OCI-M2 (cell line): ENCODE measurements at regions not wholly inside any gene's neighbourhood (a gene's known extent, or its start where the extent isn't known, plus 50 kb on each side); places are given as distances from the start of the nearest gene placed in this dataset.
"Not testable (repeated sequence)": the region's sequence is repeated elsewhere in the genome, so short reads cannot be mapped to it uniquely, and the experiment has no call there.

Source experiments
- DNase-seq: peaks from one replicate; lab custom pipeline; 2025; ENCODE audit not compliant: unreplicated experiment; lab: John Stamatoyannopoulos, UW

GRCh38 chr6:137399881-137400443 lies 94.2 kb downstream of the OLIG3 start:
- DNase-seq = no peak

GRCh38 chr6:137395316-137395715 lies 98.9 kb downstream of the OLIG3 start:
- no peak for DNase-seq

DNA sequence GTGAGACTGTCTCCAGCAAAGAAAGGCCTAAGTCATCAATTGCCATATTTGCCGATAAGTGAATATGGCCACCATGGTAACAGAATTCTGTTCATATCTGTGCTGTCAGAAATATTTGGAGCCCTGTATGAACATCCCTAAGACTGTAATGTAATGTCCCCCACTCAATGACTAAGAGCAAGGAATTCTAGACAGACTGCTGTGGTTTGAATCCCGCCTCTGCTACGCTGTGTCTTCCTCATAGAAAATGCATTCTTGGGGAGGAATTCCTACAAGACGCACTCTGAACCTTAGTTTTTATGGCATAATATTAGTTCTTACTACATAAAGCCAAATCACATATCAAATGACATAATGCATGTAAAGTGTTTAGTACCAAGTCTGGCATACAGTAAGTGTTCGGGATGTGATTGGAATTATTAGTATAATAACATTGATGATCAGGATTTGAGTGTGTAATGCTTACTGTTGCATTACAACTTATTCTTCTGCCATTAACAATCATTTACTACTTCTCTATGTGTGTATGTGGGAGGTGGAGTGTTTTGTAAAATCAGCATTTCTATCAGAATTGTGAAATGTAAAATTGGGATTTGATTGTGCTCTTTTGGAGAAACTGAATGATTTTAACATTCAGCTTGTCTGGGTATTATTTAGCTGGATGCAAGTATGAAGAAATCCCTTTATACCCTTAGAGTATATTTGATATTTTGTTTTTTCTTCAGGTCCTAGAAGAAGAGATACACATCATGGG lies 103.0 kb downstream of the OLIG3 start:
- no peak for DNase-seq

DNA sequence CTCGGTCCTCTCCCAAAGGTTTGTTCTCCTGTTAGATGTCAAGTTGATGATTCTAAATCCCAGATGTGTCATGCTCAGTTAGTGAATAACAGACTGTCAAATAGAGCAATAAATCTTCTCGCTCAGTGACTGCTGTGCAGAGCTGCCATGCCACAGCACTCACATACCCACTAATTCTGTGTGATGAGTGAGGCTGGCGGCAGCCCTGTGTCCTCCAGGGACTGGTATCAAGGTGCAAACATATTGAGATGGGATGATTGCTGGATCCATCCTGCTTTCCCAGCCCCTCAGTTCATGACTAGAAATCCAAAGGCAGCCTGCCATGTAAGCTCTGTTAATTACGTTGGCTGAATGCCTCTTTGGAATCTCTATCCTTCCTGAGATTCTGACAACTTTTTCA lies 103.9 kb downstream of the OLIG3 start:
- no peak for DNase-seq

GRCh38 chr6:137389150-137389704 lies 105.0 kb downstream of the OLIG3 start:
- DNase-seq = no peak

- DNase-seq = no peak
Observed at GRCh38 chr6:137387096-137387764, 107.0 kb downstream of the OLIG3 start.

DNA sequence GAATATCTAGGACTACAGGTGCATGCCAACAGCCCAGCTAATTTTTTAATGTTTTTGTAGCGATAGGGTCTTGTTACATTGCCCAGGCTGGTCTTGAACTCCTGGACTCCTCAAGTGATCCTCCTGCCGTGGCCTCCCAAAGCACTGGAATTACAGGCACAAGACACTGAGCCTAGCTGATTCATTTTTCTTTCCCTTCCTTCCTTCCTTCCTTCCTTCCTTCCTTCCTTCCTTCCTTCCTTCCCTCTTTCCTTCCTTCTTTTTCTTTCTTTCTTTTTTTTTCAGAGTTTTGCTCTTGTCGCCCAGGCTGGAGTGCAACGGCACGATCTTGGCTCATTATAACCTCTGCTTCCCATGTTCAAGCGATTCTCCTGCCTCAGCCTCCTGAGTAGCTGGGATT lies 110.9 kb downstream of the OLIG3 start:
- DNase-seq = not testable (repeated sequence)

GRCh38 chr6:137378090-137378369 lies 116.2 kb downstream of the OLIG3 start:
- DNase-seq = no peak

DNA sequence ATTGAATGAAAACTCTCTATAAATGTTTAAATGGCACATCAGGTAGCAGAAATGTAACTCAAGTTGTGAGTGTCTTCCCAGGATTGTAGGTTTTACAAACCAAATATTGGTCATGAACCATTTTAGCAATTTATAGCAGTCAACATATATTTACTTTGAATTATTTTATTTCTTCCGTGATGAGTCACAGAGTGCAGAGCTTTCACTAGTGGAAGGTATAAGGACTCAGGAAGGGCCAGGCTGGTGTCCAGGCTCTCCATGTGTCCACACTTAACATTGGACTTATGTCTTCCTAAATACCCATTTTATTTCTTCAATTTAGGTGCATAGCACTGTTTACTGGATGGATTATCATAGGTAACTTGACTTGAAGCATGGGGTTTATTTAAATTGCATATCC lies 120.9 kb downstream of the OLIG3 start:
- DNase-seq = no peak

GRCh38 chr6:137372532-137372931 lies 121.7 kb downstream of the OLIG3 start:
- DNase-seq = no peak

DNA sequence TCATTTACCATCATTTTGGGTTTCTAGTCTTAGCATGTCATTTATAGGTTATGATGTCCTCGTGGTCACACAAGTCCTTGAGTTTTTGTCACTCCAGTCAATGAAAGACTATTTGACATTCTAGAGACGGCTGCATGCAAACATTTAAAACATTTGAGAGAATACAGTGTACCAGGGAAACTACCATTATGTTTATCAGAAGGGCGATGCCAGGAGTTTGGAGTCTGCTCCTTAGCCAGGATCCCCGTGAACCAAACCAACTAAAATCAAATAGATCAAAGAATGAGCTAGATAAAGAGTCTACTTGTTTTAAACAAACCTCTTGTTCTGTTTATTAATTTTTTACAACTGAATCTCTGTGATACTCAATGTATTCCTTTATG lies 122.6 kb downstream of the OLIG3 start:
- no peak for DNase-seq

DNA sequence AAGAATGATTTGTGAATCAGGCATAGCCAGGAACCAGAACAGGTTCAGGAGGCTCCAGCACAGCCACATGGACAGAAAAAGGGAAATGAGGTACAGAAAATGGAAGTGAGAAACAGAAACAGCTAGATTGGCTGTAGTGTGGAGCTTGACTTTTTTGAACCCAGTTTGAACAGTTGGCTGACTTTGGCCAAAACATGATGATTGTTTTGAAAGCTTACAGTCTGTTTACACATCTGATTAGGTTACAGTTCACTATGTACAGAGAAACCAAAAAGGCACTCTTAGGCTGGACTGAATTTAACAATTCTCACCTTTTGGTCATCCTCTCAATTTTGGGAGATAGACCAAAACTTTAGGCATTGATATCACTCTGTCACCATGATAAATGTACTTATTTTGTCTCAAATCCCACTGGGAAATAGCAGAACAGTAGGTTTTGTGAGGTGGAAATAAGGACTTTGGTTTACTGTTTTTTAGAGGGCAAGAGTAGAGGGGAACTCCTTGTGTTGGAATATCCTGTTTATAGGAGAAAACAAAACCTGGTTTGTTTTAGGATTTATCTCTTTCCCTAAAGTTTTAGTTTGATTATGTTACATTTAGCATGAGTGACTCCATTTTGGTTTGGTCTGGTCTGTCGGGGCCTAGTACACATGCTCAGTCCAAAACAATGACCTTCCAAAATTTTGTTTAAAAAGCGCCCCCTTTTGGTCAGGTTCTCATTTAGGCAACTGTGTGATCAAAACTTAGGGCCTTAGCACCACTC lies 123.1 kb downstream of the OLIG3 start:
- DNase-seq = no peak

DNA sequence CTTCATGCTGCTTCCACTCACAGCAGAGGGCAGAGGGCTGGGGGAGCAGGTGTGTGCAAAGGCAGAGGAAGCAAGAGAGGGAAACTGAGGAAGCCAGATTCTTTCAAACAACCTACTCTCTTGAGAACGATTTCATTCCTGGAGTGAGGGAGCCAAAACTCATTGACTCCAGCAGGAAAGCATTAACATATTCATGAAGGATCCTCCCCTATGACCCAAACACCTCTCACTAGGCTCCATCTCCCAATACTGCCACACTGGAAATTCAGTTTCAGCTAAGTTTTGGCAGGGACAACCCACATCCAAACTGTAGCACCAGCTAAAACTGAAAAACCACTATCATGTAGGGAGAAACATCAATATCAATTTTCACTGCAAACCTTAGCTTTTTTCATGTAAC lies 125.1 kb downstream of the OLIG3 start:
- no peak for DNase-seq

- DNase-seq = no peak
Observed at GRCh38 chr6:137365707-137366437, 128.3 kb downstream of the OLIG3 start.

GRCh38 chr6:137363805-137364138 lies 130.4 kb downstream of the OLIG3 start:
- DNase-seq = no peak

GRCh38 chr6:137362878-137363804 lies 131.1 kb downstream of the OLIG3 start:
- no peak for DNase-seq

DNA sequence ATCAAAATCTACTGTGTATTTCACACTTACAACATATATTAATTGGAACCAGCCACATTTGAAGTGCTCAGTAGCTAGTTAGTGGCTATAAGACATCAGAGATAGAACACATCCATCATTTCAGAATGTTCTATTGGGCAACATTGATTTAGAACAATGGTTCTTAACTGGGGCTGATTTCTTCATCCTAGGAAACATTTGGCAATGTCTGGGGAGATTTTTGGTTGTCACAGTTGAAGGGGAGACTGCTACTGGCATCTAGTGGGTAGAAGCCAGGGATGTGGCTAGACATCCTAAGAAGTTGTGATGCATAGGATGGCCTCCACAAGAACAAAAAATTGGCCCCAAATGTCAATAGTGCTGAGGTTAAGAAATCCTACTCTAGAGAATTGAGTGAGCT lies 132.5 kb downstream of the OLIG3 start:
- DNase-seq = no peak

DNA sequence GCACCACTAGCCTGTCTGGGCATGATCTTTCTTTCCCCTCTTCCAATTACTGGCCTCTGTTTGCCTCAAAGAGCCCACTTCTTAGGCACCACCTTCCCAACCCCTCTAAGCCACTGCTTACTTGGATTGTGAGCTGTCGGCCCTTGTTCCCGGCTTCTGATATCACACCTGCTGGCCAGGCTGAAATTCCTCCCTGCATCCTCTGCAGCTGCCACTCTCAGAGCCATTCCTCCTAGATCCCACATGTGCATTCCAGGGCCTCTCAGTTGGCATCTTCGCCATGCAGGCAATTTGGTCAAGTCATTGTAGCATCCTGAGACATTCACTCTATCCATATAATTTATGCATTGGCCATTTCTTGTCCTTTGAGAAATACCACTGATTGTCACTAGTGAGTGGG lies 135.9 kb downstream of the OLIG3 start:
- no peak for DNase-seq

- no peak for DNase-seq
Observed at GRCh38 chr6:137357948-137358266, 136.3 kb downstream of the OLIG3 start.

- no peak for DNase-seq
Observed at GRCh38 chr6:137357263-137357947, 136.8 kb downstream of the OLIG3 start.
